ENCODE measurements at regions not wholly inside any gene's neighbourhood (a gene's known extent, or its start where the extent isn't known, plus 50 kb on each side); places are given as distances from the start of the nearest gene placed in this dataset.

DNA sequence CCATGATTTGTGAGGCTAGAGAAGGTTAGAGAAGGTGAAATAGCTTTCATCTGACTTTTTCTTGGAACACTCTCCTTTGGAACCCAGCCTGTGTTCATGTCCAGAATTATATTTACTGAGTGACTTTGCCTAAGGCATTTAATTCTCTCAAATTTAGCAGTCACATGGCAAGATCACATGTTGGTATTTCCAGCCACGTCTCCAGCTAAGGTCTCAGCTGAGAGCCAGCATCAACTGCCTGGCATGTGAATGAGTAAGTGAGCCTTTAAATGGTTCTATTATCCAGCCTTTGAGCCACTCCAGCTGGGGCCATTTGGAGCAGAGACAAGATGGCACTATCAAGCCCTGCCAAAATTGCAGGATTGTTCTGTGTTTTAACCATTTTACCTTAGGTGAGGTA is 130.2 kb upstream of the SGO1 start:
- no peak for TF ChIP-seq POLR2A (IDR thresholded peaks at IDR 0.05)
- no peak for TF ChIP-seq POLR2AphosphoS5 (IDR thresholded peaks at IDR 0.05; ENCODE audit: insufficient read depth in 1 of 2, low read depth in 1 of 2)
- TF ChIP-seq, protein P1, sequence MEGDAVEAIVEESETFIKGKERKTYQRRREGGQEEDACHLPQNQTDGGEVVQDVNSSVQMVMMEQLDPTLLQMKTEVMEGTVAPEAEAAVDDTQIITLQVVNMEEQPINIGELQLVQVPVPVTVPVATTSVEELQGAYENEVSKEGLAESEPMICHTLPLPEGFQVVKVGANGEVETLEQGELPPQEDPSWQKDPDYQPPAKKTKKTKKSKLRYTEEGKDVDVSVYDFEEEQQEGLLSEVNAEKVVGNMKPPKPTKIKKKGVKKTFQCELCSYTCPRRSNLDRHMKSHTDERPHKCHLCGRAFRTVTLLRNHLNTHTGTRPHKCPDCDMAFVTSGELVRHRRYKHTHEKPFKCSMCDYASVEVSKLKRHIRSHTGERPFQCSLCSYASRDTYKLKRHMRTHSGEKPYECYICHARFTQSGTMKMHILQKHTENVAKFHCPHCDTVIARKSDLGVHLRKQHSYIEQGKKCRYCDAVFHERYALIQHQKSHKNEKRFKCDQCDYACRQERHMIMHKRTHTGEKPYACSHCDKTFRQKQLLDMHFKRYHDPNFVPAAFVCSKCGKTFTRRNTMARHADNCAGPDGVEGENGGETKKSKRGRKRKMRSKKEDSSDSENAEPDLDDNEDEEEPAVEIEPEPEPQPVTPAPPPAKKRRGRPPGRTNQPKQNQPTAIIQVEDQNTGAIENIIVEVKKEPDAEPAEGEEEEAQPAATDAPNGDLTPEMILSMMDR (IDR thresholded peaks at IDR 0.05), result no peak
- Histone ChIP-seq H3K27me3 (no peaks in the 10 kb centered on the region), H3K36me3 (no peaks in the 10 kb centered on the region), H3K9me3 (no peaks in the 10 kb centered on the region), H3K4me1 (no peaks in the 10 kb centered on the region), H3K4me3 (no peak overlapping the region), H3K27ac (no peak overlapping the region)
- no peak for DNase-seq (ENCODE audit: extremely low spot score in 2 of 2)
- intact Hi-C loops (cut with DNase I), result no loop called here

DNA sequence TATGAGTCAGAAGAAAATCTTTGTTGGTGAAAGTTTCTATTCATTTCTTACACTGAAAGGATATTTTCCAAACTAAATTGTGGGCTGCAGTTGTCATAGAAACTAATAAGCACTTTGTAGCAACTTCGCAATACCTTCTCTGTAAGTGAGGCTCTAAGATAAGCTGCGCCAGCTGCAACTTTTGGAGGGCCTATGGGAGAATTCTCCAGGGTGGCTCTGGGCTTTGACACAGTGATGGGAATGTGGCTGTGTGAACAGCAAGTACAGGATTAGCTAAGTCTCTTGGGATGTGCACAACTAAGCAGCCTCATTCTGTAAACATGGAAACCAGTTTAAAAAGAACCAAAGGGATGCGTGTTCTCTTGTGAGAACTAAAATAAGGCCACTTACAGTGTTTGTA is 124.6 kb upstream of the SGO1 start:
- intact Hi-C loops (cut with DNase I), result no loop called here
- TF ChIP-seq POLR2A (IDR thresholded peaks at IDR 0.05), result no peak
- TF ChIP-seq, protein P1 (IDR thresholded peaks at IDR 0.05), result no peak
- TF ChIP-seq POLR2AphosphoS5 (IDR thresholded peaks at IDR 0.05; ENCODE audit: insufficient read depth in 1 of 2, low read depth in 1 of 2), result no peak
- no peaks in the 10 kb centered on the region for H3K36me3 ChIP-seq
- H3K9me3 ChIP-seq, result no peaks in the 10 kb centered on the region
- no peaks in the 10 kb centered on the region for H3K27me3 ChIP-seq
- no peak overlapping the region for H3K27ac ChIP-seq
- no peaks in the 10 kb centered on the region for H3K4me1 ChIP-seq
- no peak for DNase-seq (ENCODE audit: extremely low spot score in 2 of 2)
- no peak overlapping the region for H3K4me3 ChIP-seq

DNA sequence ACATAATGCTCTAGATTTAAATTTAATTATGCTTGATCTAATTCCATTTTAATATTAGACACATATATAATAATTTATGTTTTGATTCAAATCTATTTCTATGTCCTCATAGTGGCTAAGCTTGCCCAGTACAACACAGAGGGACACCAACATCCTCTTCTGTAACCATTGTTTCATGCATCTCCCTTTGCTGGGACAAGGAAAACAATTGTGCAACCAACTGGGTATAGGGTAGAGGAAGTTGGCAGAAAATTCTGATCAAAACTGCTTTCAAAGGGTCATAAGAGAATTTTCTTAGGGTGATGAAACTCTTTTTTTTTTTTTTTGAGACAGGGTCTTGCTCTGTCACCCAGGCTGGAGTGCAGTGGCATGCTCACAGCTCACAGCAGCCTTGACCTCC is 121.4 kb upstream of the SGO1 start:
- H3K4me1 ChIP-seq, result no peaks in the 10 kb centered on the region
- TF ChIP-seq POLR2AphosphoS5 (IDR thresholded peaks at IDR 0.05; ENCODE audit: insufficient read depth in 1 of 2, low read depth in 1 of 2) (no peak), POLR2A (IDR thresholded peaks at IDR 0.05) (no peak)
- TF ChIP-seq, protein P1 (IDR thresholded peaks at IDR 0.05), result no peak
- H3K27ac ChIP-seq, result no peak overlapping the region
- intact Hi-C loops (cut with DNase I), result no loop called here
- H3K36me3 ChIP-seq, result no peaks in the 10 kb centered on the region
- H3K4me3 ChIP-seq, result no peak overlapping the region
- no peak for DNase-seq (ENCODE audit: extremely low spot score in 2 of 2)
- no peaks in the 10 kb centered on the region for H3K27me3 ChIP-seq
- H3K9me3 ChIP-seq, result no peaks in the 10 kb centered on the region

DNA sequence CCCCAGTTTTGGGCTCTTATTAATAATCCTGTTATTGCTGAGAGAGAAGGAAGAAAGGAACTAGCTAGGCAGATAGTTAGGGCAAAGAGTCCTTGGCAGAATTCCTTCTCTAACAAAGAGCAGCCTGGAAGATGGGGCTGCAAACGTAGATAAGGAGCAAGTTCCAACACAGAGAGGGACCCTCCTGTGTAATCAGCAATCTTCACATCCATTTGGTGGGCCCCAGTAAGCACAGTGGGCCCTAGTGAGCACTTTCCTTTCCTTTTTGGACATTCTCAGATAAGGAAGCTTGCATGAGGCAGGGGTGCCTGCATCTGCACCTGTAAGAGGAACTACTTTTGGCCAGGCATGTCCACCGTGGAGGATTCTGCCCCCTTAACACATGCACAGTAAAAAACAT is 119.6 kb upstream of the SGO1 start:
- intact Hi-C loops (cut with DNase I), result no loop called here
- DNase-seq (ENCODE audit: extremely low spot score in 2 of 2), result no peak

DNA sequence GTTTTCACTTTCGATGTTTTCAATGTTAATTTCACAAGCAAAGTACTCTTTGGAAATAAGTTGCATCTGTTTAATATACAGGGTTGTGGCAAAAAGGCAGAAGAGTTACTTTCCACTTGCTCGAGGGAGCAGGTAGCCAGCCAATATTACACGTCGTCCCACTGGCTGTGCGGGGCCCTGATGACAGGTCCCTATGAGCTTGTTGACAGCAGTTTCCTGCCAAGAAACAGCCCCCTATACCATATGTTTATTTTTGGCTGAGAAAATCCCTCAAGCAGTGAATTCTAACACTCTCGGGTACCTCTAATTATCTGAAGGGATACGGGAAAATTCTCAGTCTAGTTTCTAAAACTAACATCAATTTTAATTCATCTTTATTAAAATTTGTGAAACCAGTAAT is 116.8 kb upstream of the SGO1 start:
- H3K4me1 ChIP-seq, result no peaks in the 10 kb centered on the region
- no peak for TF ChIP-seq POLR2AphosphoS5 (IDR thresholded peaks at IDR 0.05; ENCODE audit: insufficient read depth in 1 of 2, low read depth in 1 of 2)
- TF ChIP-seq POLR2A (IDR thresholded peaks at IDR 0.05), result no peak
- TF ChIP-seq, protein P1 (IDR thresholded peaks at IDR 0.05), result no peak
- H3K4me3 ChIP-seq, result no peak overlapping the region
- H3K9me3 ChIP-seq, result no peaks in the 10 kb centered on the region
- no peak for DNase-seq (ENCODE audit: extremely low spot score in 2 of 2)
- no peak overlapping the region for H3K27ac ChIP-seq
- no peaks in the 10 kb centered on the region for H3K27me3 ChIP-seq
- intact Hi-C loops (cut with DNase I), result no loop called here
- no peaks in the 10 kb centered on the region for H3K36me3 ChIP-seq

More for the DNA sequence above, 119.6 kb upstream of the SGO1 start:
- Histone ChIP-seq H3K27me3 (no peaks in the 10 kb centered on the region), H3K9me3 (no peaks in the 10 kb centered on the region), H3K4me3 (no peak overlapping the region), H3K27ac (no peak overlapping the region), H3K36me3 (no peaks in the 10 kb centered on the region), H3K4me1 (no peaks in the 10 kb centered on the region)
- TF ChIP-seq POLR2AphosphoS5 (IDR thresholded peaks at IDR 0.05; ENCODE audit: insufficient read depth in 1 of 2, low read depth in 1 of 2) (no peak), POLR2A (IDR thresholded peaks at IDR 0.05) (no peak)
- TF ChIP-seq, protein P1 (IDR thresholded peaks at IDR 0.05), result no peak

Data from vagina (tissue), 2 donors.